ENCODE measurements at regions not wholly inside any gene's neighbourhood (a gene's known extent, or its start where the extent isn't known, plus 50 kb on each side); places are given as distances from the start of the nearest gene placed in this dataset.

GRCh38 chr21:25342816-25343215 is 264.5 kb downstream of the MRPL39 start:
- no peak for TF ChIP-seq POLR2A (IDR thresholded peaks at IDR 0.05)
- no peak for TF ChIP-seq CTCF (IDR thresholded peaks at IDR 0.05)

All from body of pancreas (tissue), 4 donors.